SK-N-SH (cell line): ENCODE measurements at regions not wholly inside any gene's neighbourhood (a gene's known extent, or its start where the extent isn't known, plus 50 kb on each side); places are given as distances from the start of the nearest gene placed in this dataset.

ENCODE experiments used
- CTCF ChIA-PET: fragments of 300-600, 350-600 bp; formaldehyde crosslinking; extraction: SDS; loops from one replicate; lab custom pipeline; 2021; lab: Yijun Ruan, JAX
- POLR2A ChIA-PET: fragments of 350-600 bp; sonication (Branson Sonifier 250); formaldehyde crosslinking; extraction: SDS; loops from one replicate; lab custom pipeline; 2020; ENCODE audit warnings: antibody characterized with exemption, inconsistent platforms; lab: Yijun Ruan, JAX
- DNase-seq: peaks from one replicate; pipeline ENCODE4 v3.0.0; 2012
- H2AFZ ChIP-seq: fragments of 200-600 bp; sonication (generic); 2 replicates; pipeline ENCODE4 v1.8.1; 2016; ENCODE audit warnings: antibody characterized with exemption, mild to moderate bottlenecking, low read depth
- H3F3A ChIP-seq: fragments of 200-600 bp; sonication (generic); replicated peaks from 2 replicates; pipeline ENCODE3; 2016; ENCODE audit warnings: antibody characterized with exemption, mild to moderate bottlenecking; ENCODE audit not compliant: insufficient read depth
- H3K27ac ChIP-seq, 2 experiments: fragments of 200-500 bp in 1 of 2; fragments of 200-600 bp in 1 of 2; sonication (Bioruptor generic) in 1 of 2; sonication (generic), shearing (Covaris generic) in 1 of 2; 2 replicates each; pipeline versions ENCODE4 v1.5.1 to v1.6.1; 2014 to 2016; ENCODE audit warnings: low read depth in 2 of 2, inconsistent platforms in 1 of 2, low read length in 1 of 2, mild to moderate bottlenecking in 1 of 2, mixed read lengths in 1 of 2
- H3K27me3 ChIP-seq: fragments of 200-600 bp; sonication (generic), shearing (Covaris generic); 2 replicates; pipeline ENCODE4 v1.6.1; 2016; ENCODE audit warnings: mixed run types; ENCODE audit not compliant: insufficient read depth
- H3K36me3 ChIP-seq, 2 experiments: fragments of 200-500 bp in 1 of 2; fragments of 200-600 bp in 1 of 2; sonication (Bioruptor generic) in 1 of 2; sonication (generic) in 1 of 2; replicated peaks in 1 of 2; 2 replicates each; pipeline versions ENCODE3 to v1.5.1; 2014 to 2016; ENCODE audit warnings: low read length in 1 of 2, mild to moderate bottlenecking in 1 of 2; ENCODE audit not compliant: insufficient read depth in 2 of 2, control insufficient read depth in 1 of 2
- H3K4me1 ChIP-seq, 2 experiments: fragments of 200-500 bp in 1 of 2; fragments of 200-600 bp in 1 of 2; sonication (Bioruptor generic) in 1 of 2; sonication (generic), shearing (Covaris generic) in 1 of 2; 2 replicates each; pipeline versions ENCODE4 v1.5.1 to v1.6.1; 2014 to 2016; ENCODE audit warnings: low read depth in 1 of 2, low read length in 1 of 2, mixed run types in 1 of 2; ENCODE audit not compliant: insufficient read depth in 2 of 2, control insufficient read depth in 1 of 2
- H3K4me2 ChIP-seq: fragments of 200-600 bp; sonication (generic), shearing (Covaris generic); 2 replicates; pipeline ENCODE4 v1.6.1; 2017; ENCODE audit warnings: mixed run types
- H3K4me3 ChIP-seq, 2 experiments: fragments of 200-500 bp in 1 of 2; fragments of 200-600 bp in 1 of 2; sonication (Bioruptor generic) in 1 of 2; sonication (generic), shearing (Covaris generic) in 1 of 2; 2 replicates each; pipeline versions ENCODE4 v1.5.1 to v1.8.1; 2014 to 2016; ENCODE audit warnings: low read depth in 2 of 2, inconsistent platforms in 1 of 2, low read length in 1 of 2, mild to moderate bottlenecking in 1 of 2, mixed read lengths in 1 of 2, moderate library complexity in 1 of 2
- H3K79me2 ChIP-seq: fragments of 200-600 bp; sonication (generic); 2 replicates; pipeline ENCODE4 v1.8.1; 2017; ENCODE audit warnings: mild to moderate bottlenecking; ENCODE audit not compliant: insufficient read depth
- H3K9ac ChIP-seq: fragments of 200-600 bp; sonication (generic); 2 replicates; pipeline ENCODE4 v1.6.1; 2017; ENCODE audit warnings: mixed run types
- H3K9me2 ChIP-seq: fragments of 200-600 bp; sonication (generic); 2 replicates; pipeline ENCODE4 v1.6.1; 2017; ENCODE audit warnings: mixed run types
- H3K9me3 ChIP-seq: fragments of 200-600 bp; sonication (generic); 2 replicates; pipeline ENCODE4 v1.6.1; 2017; ENCODE audit warnings: mixed run types, mild to moderate bottlenecking, moderate library complexity
- H4K20me1 ChIP-seq: fragments of 200-600 bp; sonication (generic); 2 replicates; pipeline ENCODE4 v1.6.1; 2017; ENCODE audit warnings: mild to moderate bottlenecking, mixed run types; ENCODE audit not compliant: insufficient read depth
- CHD2 ChIP-seq: fragments of 150-350 bp; IDR thresholded peaks from 2 replicates; pipeline ENCODE4 v1.6.1; 2018; ENCODE audit warnings: low read length; ENCODE audit not compliant: partially characterized antibody
- ELF1 ChIP-seq: IDR thresholded peaks from 2 replicates; pipeline ENCODE4 v1.4.0; 2012
- EZH2phosphoT487 ChIP-seq: fragments of 200-600 bp; sonication (generic); IDR thresholded peaks from 2 replicates; pipeline ENCODE4 v1.6.1; 2017; ENCODE audit warnings: low read depth, mixed run types, mild to moderate bottlenecking, antibody characterized with exemption, moderate library complexity, borderline replicate concordance
- FOSL2 ChIP-seq: IDR thresholded peaks from 2 replicates; pipeline ENCODE4 v1.4.0; 2012; ENCODE audit warnings: low read depth, mild to moderate bottlenecking, moderate library complexity, borderline replicate concordance
- GATA2 ChIP-seq: sonication (generic); formaldehyde crosslinking; IDR thresholded peaks from 2 replicates; pipeline ENCODE4 v1.5.0; 2020; ENCODE audit warnings: mild to moderate bottlenecking, missing genetic modification reagents
- JUND ChIP-seq: IDR thresholded peaks from 2 replicates; pipeline ENCODE4 v1.4.0; 2012
- MAX ChIP-seq: IDR thresholded peaks from 2 replicates; pipeline ENCODE4 v1.4.0; 2012; ENCODE audit warnings: low read depth
- MEF2A ChIP-seq: IDR thresholded peaks from 2 replicates; pipeline ENCODE4 v1.4.0; 2012; ENCODE audit warnings: low read depth, borderline replicate concordance
- MXI1 ChIP-seq: IDR thresholded peaks from 2 replicates; pipeline ENCODE4 v1.6.1; 2012; ENCODE audit warnings: mild to moderate bottlenecking, low read depth, low read length, improper control_type of control experiment
- NFIC ChIP-seq: IDR thresholded peaks from 2 replicates; pipeline ENCODE4 v1.4.0; 2012; ENCODE audit warnings: borderline replicate concordance
- PBX3 ChIP-seq: IDR thresholded peaks from 2 replicates; pipeline ENCODE4; 2012
- POLR2AphosphoS5 ChIP-seq: IDR thresholded peaks from 2 replicates; pipeline ENCODE4 v1.6.1; 2012; ENCODE audit warnings: low read depth, low read length
- RAD21 ChIP-seq: IDR thresholded peaks from 2 replicates; pipeline ENCODE4 v1.6.1; 2012; ENCODE audit warnings: mild to moderate bottlenecking, low read length
- RCOR1 ChIP-seq: fragments of 150-350 bp; IDR thresholded peaks from 2 replicates; pipeline ENCODE4 v1.6.1; 2017; ENCODE audit warnings: antibody characterized with exemption, low read length
- RFX5 ChIP-seq: IDR thresholded peaks from 2 replicates; pipeline ENCODE4 v1.6.1; 2012; ENCODE audit warnings: mild to moderate bottlenecking, improper control_type of control experiment, low read length
- RXRA ChIP-seq: IDR thresholded peaks from 2 replicates; pipeline ENCODE4 v1.4.0; 2012; ENCODE audit warnings: low read depth, mild to moderate bottlenecking, borderline replicate concordance
- SIN3A ChIP-seq: IDR thresholded peaks from 2 replicates; pipeline ENCODE4 v1.6.1; 2012; ENCODE audit warnings: low read depth, mild to moderate bottlenecking, low read length, moderate library complexity, borderline replicate concordance
- SMC3 ChIP-seq: IDR thresholded peaks from 2 replicates; pipeline ENCODE4 v1.6.1; 2012; ENCODE audit warnings: low read depth, low read length, improper control_type of control experiment
- TAF1 ChIP-seq: IDR thresholded peaks from 2 replicates; pipeline ENCODE4 v1.6.1; 2012; ENCODE audit warnings: low read depth, mild to moderate bottlenecking, low read length, moderate library complexity, borderline replicate concordance
- TCF12 ChIP-seq: IDR thresholded peaks from 2 replicates; pipeline ENCODE4 v1.4.0; 2012
- USF2 ChIP-seq: fragments of 150-350 bp; IDR thresholded peaks from 2 replicates; pipeline ENCODE4 v1.6.1; 2017; ENCODE audit warnings: antibody characterized with exemption, low read length, low read depth, borderline replicate concordance
- WGBS: methylation state at CpG from one replicate; pipeline ENCODE4 v1.1.6; 2017; ENCODE audit warnings: low lambda C conversion rate; 5-methylcytosine and 5-hydroxymethylcytosine counted together
- TF ChIP-seq, protein P1 (sequence below): fragments of 200-600 bp; sonication (generic); IDR thresholded peaks from 2 replicates; pipeline ENCODE4 v1.6.1; 2017; ENCODE audit warnings: antibody characterized with exemption, mild to moderate bottlenecking, moderate library complexity

DNA sequence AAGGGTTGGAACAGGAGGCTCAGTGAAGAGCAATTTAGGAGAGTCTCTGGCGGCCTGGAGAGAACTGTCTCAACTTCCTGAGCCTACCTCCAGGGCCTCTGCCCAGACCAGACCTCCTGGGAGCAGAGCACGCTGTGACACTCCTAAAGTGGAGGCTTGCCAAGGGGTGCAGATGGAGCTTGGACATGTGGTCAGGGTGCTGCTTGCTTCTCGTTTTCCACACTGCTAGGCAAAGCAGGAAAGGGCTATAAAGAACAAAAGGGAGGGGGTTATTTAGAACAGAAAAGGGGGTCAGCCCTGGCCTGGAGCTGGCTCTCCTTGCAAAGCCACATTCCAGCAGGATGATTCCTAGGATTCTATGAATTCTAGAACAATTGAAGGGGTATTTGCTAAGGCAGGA is 145.7 kb upstream of the GGTLC1 start:
- ChIA-PET POLR2A (no interaction called here), CTCF (interaction anchor here (1.2 to 1.7 kb wide), 2 partner anchors 16 to 17 kb away, joined by 4 to 7 read pairs; no protein-coding TSS in a partner anchor)
- TF ChIP-seq SIN3A (no peak), SMC3 (no peak), MXI1 (no peak), USF2 (no peak), RFX5 (no peak), NFIC (no peak), RAD21 (no peak), MAX (no peak), GATA2 (CRISPR knock-in tag) (no peak), RXRA (no peak), TCF12 (no peak), ELF1 (no peak), EZH2phosphoT487 (no peak), PBX3 (no peak), JUND (no peak)
- TF ChIP-seq, protein P1, sequence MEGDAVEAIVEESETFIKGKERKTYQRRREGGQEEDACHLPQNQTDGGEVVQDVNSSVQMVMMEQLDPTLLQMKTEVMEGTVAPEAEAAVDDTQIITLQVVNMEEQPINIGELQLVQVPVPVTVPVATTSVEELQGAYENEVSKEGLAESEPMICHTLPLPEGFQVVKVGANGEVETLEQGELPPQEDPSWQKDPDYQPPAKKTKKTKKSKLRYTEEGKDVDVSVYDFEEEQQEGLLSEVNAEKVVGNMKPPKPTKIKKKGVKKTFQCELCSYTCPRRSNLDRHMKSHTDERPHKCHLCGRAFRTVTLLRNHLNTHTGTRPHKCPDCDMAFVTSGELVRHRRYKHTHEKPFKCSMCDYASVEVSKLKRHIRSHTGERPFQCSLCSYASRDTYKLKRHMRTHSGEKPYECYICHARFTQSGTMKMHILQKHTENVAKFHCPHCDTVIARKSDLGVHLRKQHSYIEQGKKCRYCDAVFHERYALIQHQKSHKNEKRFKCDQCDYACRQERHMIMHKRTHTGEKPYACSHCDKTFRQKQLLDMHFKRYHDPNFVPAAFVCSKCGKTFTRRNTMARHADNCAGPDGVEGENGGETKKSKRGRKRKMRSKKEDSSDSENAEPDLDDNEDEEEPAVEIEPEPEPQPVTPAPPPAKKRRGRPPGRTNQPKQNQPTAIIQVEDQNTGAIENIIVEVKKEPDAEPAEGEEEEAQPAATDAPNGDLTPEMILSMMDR = no peak

GRCh38 chr20:24132246-24132645 is 143.7 kb upstream of the GGTLC1 start:
- Histone ChIP-seq H3K9ac (no peak overlapping the region), H3K27ac (no peak overlapping the region)
- ChIA-PET CTCF (interaction anchor here (1.0 to 1.3 kb wide), 2 partner anchors 26 to 30 kb away, joined by 3 to 4 read pairs; no protein-coding TSS in a partner anchor), POLR2A (no interaction called here)
- TF ChIP-seq POLR2AphosphoS5 (no peak), MXI1 (no peak), CHD2 (no peak), USF2 (no peak), RAD21 (no peak), RCOR1 (no peak), FOSL2 (no peak), MEF2A (no peak), RXRA (no peak), TAF1 (no peak)
- TF ChIP-seq, all 33 proteins: peak for 0
- Histone ChIP-seq H4K20me1 (no peaks in the 10 kb centered on the region), H3K4me3 (no peak overlapping the region), H3K4me1 (peaks cover 0 to 4% of the 10 kb centered on the region in 2 experiments; a peak in 1 of 4 replicates), H2AFZ (no peak overlapping the region), H3F3A (no peaks in the 10 kb centered on the region), H3K4me2 (no peak overlapping the region), H3K27me3 (no peaks in the 10 kb centered on the region), H3K36me3 (no peaks in the 10 kb centered on the region), H3K9me3 (no peaks in the 10 kb centered on the region), H3K9me2 (no peaks in the 10 kb centered on the region), H3K79me2 (no peaks in the 10 kb centered on the region)
- no peak for DNase-seq

More for the DNA sequence above, 145.7 kb upstream of the GGTLC1 start:
- DNase-seq = no peak
- no peaks in the 10 kb centered on the region for H3K27me3 ChIP-seq
- no peak overlapping the region for H3K9ac ChIP-seq
- 15% methylated on average over 3 of the region's 3 CpGs for WGBS
- H3K79me2 ChIP-seq = no peaks in the 10 kb centered on the region
- no peak overlapping the region for H3K4me2 ChIP-seq
- H4K20me1 ChIP-seq = no peaks in the 10 kb centered on the region
- no peak overlapping the region for H3K27ac ChIP-seq
- H3K4me1 ChIP-seq = peaks cover 0 to 4% of the 10 kb centered on the region in 2 experiments; a peak in 1 of 4 replicates
- no peak overlapping the region for H2AFZ ChIP-seq
- H3K9me3 ChIP-seq = no peaks in the 10 kb centered on the region
- no peaks in the 10 kb centered on the region for H3K9me2 ChIP-seq
- H3K36me3 ChIP-seq = no peaks in the 10 kb centered on the region
- H3K4me3 ChIP-seq = no peak overlapping the region; a peak in 1 of 4 replicates
- no peaks in the 10 kb centered on the region for H3F3A ChIP-seq
